K562 (cell line): ENCODE measurements at regions not wholly inside any gene's neighbourhood (a gene's known extent, or its start where the extent isn't known, plus 50 kb on each side); places are given as distances from the start of the nearest gene placed in this dataset.

Experiments used
- EZH2 ChIP-seq: IDR thresholded peaks from 2 replicates; pipeline ENCODE4 v1.6.1; 2012; ENCODE audit warnings: low read depth, mild to moderate bottlenecking, inconsistent platforms, low read length, borderline replicate concordance
- GTF2B ChIP-seq: IDR thresholded peaks from 2 replicates; pipeline ENCODE4 v1.6.1; 2011; ENCODE audit not compliant: insufficient read length; ENCODE audit errors: extremely low read depth
- ZBTB26 ChIP-seq: fragments of 450-650 bp; formaldehyde crosslinking; IDR thresholded peaks from 2 replicates; pipeline ENCODE4 v1.4.0; 2022; ENCODE audit warnings: missing genetic modification characterization
- ZBTB5 ChIP-seq: fragments of 450-650 bp; IDR thresholded peaks from 2 replicates; pipeline ENCODE4 v1.6.1; 2017; ENCODE audit warnings: antibody characterized with exemption
- ZNF253 ChIP-seq: fragments of 250-450 bp; sonication (Bioruptor Pico); conservative IDR thresholded peaks from 2 replicates; pipeline ENCODE4 v1.6.1; 2021; ENCODE audit warnings: mild to moderate bottlenecking
- ZNF407 ChIP-seq: fragments of 450-650 bp; IDR thresholded peaks from 2 replicates; pipeline ENCODE4 v1.6.1; 2016; ENCODE audit warnings: low read depth
- ZNF830 ChIP-seq: fragments of 250-450 bp; sonication (Bioruptor Pico); IDR thresholded peaks from 2 replicates; pipeline ENCODE4 v1.5.0; 2021; ENCODE audit warnings: mild to moderate bottlenecking

- TF ChIP-seq ZNF407 = no peak
- no peak for TF ChIP-seq GTF2B
- no peak for TF ChIP-seq EZH2
- TF ChIP-seq ZNF830 = no peak
- TF ChIP-seq ZBTB26 = no peak
- TF ChIP-seq ZNF253 = no peak
- no peak for TF ChIP-seq ZBTB5
Measured at GRCh38 chr15:77697893-77698292, 65.2 kb upstream of the LINGO1 start (continued).
